Upper lobe of left lung (tissue), 6 donors: ENCODE measurements at regions not wholly inside any gene's neighbourhood (a gene's known extent, or its start where the extent isn't known, plus 50 kb on each side); places are given as distances from the start of the nearest gene placed in this dataset.
"Not testable (repeated sequence)": the region's sequence is repeated elsewhere in the genome, so short reads cannot be mapped to it uniquely, and the experiment has no call there.

Experiments used
- ATAC-seq, 2 donors: fragments of 200-7000 bp; cut with Tn5 transposase; one replicate each; pipeline ENCODE4 v1.9.1; 2022; ENCODE audit warnings: mild to moderate bottlenecking in 2 of 2, moderate library complexity in 2 of 2; ENCODE audit not compliant: low FRiP score in 2 of 2
- DNase-seq, 2 donors: peaks; one replicate each; pipeline ENCODE4 v3.0.0-alpha.2; 2019 to 2020
- H3K27ac ChIP-seq, 4 donors: fragments of 200-600 bp; sonication (generic); one replicate each; pipeline ENCODE4 v1.5.1; 2016 to 2019
- H3K27me3 ChIP-seq, 4 donors: fragments of 200-600 bp; sonication (generic); one replicate each; pipeline ENCODE4 v1.5.1; 2017 to 2019
- H3K36me3 ChIP-seq, 4 donors: fragments of 200-600 bp; sonication (generic); one replicate each; pipeline ENCODE4 v1.5.1; 2016 to 2019
- H3K4me1 ChIP-seq, 4 donors: fragments of 200-600 bp; sonication (generic); one replicate each; pipeline ENCODE4 v1.5.1; 2018 to 2019
- H3K4me3 ChIP-seq, 4 donors: fragments of 200-600 bp; sonication (generic); one replicate each; pipeline ENCODE4 v1.5.1; 2017 to 2019; ENCODE audit warnings: mild to moderate bottlenecking in 2 of 4, moderate library complexity in 1 of 4
- H3K9me3 ChIP-seq, 4 donors: fragments of 200-600 bp; sonication (generic); one replicate each; pipeline ENCODE4 v1.5.1; 2018 to 2019
- CTCF ChIP-seq, 6 experiments: fragments of 450-650 bp in 4 of 6; fragments of 200-600 bp in 2 of 6; sonication (generic) in 2 of 6; IDR thresholded peaks; one replicate each; pipeline ENCODE4 v1.5.1; 2016 to 2019; ENCODE audit warnings: antibody characterized with exemption in 6 of 6
- EP300 ChIP-seq, 4 donors: sonication (generic); formaldehyde crosslinking; IDR thresholded peaks; one replicate each; pipeline ENCODE4 v1.5.1; 2017; ENCODE audit warnings: antibody characterized with exemption in 4 of 4, control low read depth in 2 of 4
- POLR2A ChIP-seq, 4 donors: fragments of 450-650 bp; IDR thresholded peaks; one replicate each; pipeline ENCODE4 v1.5.1; 2016 to 2017; ENCODE audit warnings: antibody characterized with exemption in 4 of 4, mild to moderate bottlenecking in 2 of 4
- POLR2AphosphoS5 ChIP-seq, 2 donors: sonication (generic); formaldehyde crosslinking; IDR thresholded peaks; one replicate each; pipeline ENCODE4 v1.5.1; 2017; ENCODE audit warnings: antibody characterized with exemption in 2 of 2
- WGBS, 2 donors: methylation state at CpG; one replicate each; pipeline ENCODE4 v1.1.5; 2017 to 2018; 5-methylcytosine and 5-hydroxymethylcytosine counted together
- donor health status: DM: no; HTN: no; CAD: no; lungs with moderate emphysema.
- donor health status: DM: no; HTN: yes; CAD: no; lungs with severe emphysema.

- DNase-seq (no peak), ATAC-seq (no peak)
- no peak overlapping the region for H3K27ac ChIP-seq
- 77 to 82% methylated on average over 4 of the region's 4 CpGs for WGBS, 2 donors
- TF ChIP-seq EP300 (IDR thresholded peaks at IDR 0.05) (no peak), POLR2A (IDR thresholded peaks at IDR 0.05) (no peak), POLR2AphosphoS5 (IDR thresholded peaks at IDR 0.05) (no peak), CTCF (IDR thresholded peaks at IDR 0.05) (no peak)
- H3K36me3 ChIP-seq, result no peaks in the 10 kb centered on the region
- H3K4me1 ChIP-seq, result no peaks in the 10 kb centered on the region
- no peaks in the 10 kb centered on the region for H3K27me3 ChIP-seq
- no peak overlapping the region for H3K4me3 ChIP-seq
- no peaks in the 10 kb centered on the region for H3K9me3 ChIP-seq
These were observed 127.3 kb upstream of the PRKCQ start for GRCh38 chr10:6707352-6707751.

- Histone ChIP-seq H3K4me3 (no peak overlapping the region), H3K9me3 (no peaks in the 10 kb centered on the region), H3K27ac (no peak overlapping the region), H3K36me3 (no peaks in the 10 kb centered on the region), H3K4me1 (no peaks in the 10 kb centered on the region), H3K27me3 (no peaks in the 10 kb centered on the region)
- DNase-seq (no peak), ATAC-seq (no peak)
- TF ChIP-seq EP300 (IDR thresholded peaks at IDR 0.05) (no peak), POLR2A (IDR thresholded peaks at IDR 0.05) (no peak), POLR2AphosphoS5 (IDR thresholded peaks at IDR 0.05) (no peak)
- whole genome bisulfite sequencing, 2 donors, result 67 to 71% methylated on average over 4 of the region's 4 CpGs
These were observed 126.6 kb upstream of the PRKCQ start for GRCh38 chr10:6706725-6707124.

- DNase-seq, result no peak
- Histone ChIP-seq H3K9me3 (no peaks in the 10 kb centered on the region), H3K4me1 (no peaks in the 10 kb centered on the region), H3K27me3 (no peaks in the 10 kb centered on the region), H3K27ac (no peak overlapping the region), H3K36me3 (no peaks in the 10 kb centered on the region), H3K4me3 (no peak overlapping the region)
- no peak for ATAC-seq
- TF ChIP-seq POLR2AphosphoS5 (IDR thresholded peaks at IDR 0.05), result no peak
- no peak for TF ChIP-seq POLR2A (IDR thresholded peaks at IDR 0.05)
- no peak for TF ChIP-seq EP300 (IDR thresholded peaks at IDR 0.05)
- no peak for TF ChIP-seq CTCF (IDR thresholded peaks at IDR 0.05)
- 81 to 88% methylated on average over 1 of the region's 1 CpG for WGBS, 2 donors
These were observed 124.8 kb upstream of the PRKCQ start for GRCh38 chr10:6704896-6705295.

GRCh38 chr10:6702833-6703232 is 122.8 kb upstream of the PRKCQ start:
- H3K27ac ChIP-seq, DNase-seq, ATAC-seq, H3K4me1 ChIP-seq, H3K36me3 ChIP-seq, H3K9me3 ChIP-seq, H3K4me3 ChIP-seq, H3K27me3 ChIP-seq: not testable (repeated sequence)
- WGBS, 2 donors, result 96 to 97% methylated on average over 2 of the region's 2 CpGs

- no peak overlapping the region for H3K27ac ChIP-seq
- 70 to 79% methylated on average over 6 to 7 of the region's 7 CpGs for WGBS, 2 donors
- TF ChIP-seq EP300 (IDR thresholded peaks at IDR 0.05) (no peak), CTCF (IDR thresholded peaks at IDR 0.05) (no peak), POLR2AphosphoS5 (IDR thresholded peaks at IDR 0.05) (no peak), POLR2A (IDR thresholded peaks at IDR 0.05) (no peak)
- no peak overlapping the region for H3K4me3 ChIP-seq
- H3K36me3 ChIP-seq, result no peaks in the 10 kb centered on the region
- ATAC-seq, result no peak
- DNase-seq, result no peak
- H3K9me3 ChIP-seq, result no peaks in the 10 kb centered on the region
- no peaks in the 10 kb centered on the region for H3K4me1 ChIP-seq
- no peaks in the 10 kb centered on the region for H3K27me3 ChIP-seq
These were observed 122.0 kb upstream of the PRKCQ start for GRCh38 chr10:6702030-6702429.

- no peak for ATAC-seq
- DNase-seq, result no peak
- Histone ChIP-seq H3K27ac (no peak overlapping the region), H3K4me1 (no peaks in the 10 kb centered on the region), H3K27me3 (no peaks in the 10 kb centered on the region), H3K4me3 (no peak overlapping the region), H3K9me3 (no peaks in the 10 kb centered on the region), H3K36me3 (no peaks in the 10 kb centered on the region)
- 76 to 82% methylated on average over 7 of the region's 7 CpGs for WGBS, 2 donors
- no peak for TF ChIP-seq POLR2AphosphoS5 (IDR thresholded peaks at IDR 0.05)
- TF ChIP-seq POLR2A (IDR thresholded peaks at IDR 0.05), result no peak
These were observed 121.2 kb upstream of the PRKCQ start for GRCh38 chr10:6701289-6701688.
